MG63 (cell line): ENCODE measurements at regions not wholly inside any gene's neighbourhood (a gene's known extent, or its start where the extent isn't known, plus 50 kb on each side); places are given as distances from the start of the nearest gene placed in this dataset.
"Not testable (repeated sequence)": the region's sequence is repeated elsewhere in the genome, so short reads cannot be mapped to it uniquely, and the experiment has no call there.

Experiments
- DNase-seq: peaks from one replicate; pipeline ENCODE4 v3.0.0-alpha.2; 2020
- H3K27me3 ChIP-seq: fragments of 250-450 bp; sonication (Bioruptor Pico); 2 replicates; pipeline ENCODE4 v1.5.1; 2020; ENCODE audit warnings: mild to moderate bottlenecking, moderate library complexity
- H3K36me3 ChIP-seq: fragments of 250-450 bp; sonication (Bioruptor Pico); 2 replicates; pipeline ENCODE4 v1.5.1; 2020; ENCODE audit warnings: mild to moderate bottlenecking, moderate library complexity
- H3K4me3 ChIP-seq: fragments of 250-450 bp; sonication (Bioruptor Pico); 2 replicates; pipeline ENCODE4 v1.5.1; 2020; ENCODE audit warnings: mild to moderate bottlenecking, moderate library complexity
- H3K9me3 ChIP-seq: fragments of 250-450 bp; sonication (Bioruptor Pico); 2 replicates; pipeline ENCODE4 v1.5.1; 2020; ENCODE audit warnings: mild to moderate bottlenecking, moderate library complexity

GRCh38 chr10:121311812-121312443 lies 286.3 kb downstream of the FGFR2 start:
- no peak for DNase-seq
- Histone ChIP-seq H3K36me3 (no peaks in the 10 kb centered on the region), H3K4me3 (no peak overlapping the region), H3K9me3 (no peaks in the 10 kb centered on the region), H3K27me3 (no peaks in the 10 kb centered on the region)

GRCh38 chr10:121312587-121312986 lies 285.7 kb downstream of the FGFR2 start:
- H3K27me3 ChIP-seq, result no peaks in the 10 kb centered on the region
- DNase-seq, result no peak
- H3K36me3 ChIP-seq, result no peaks in the 10 kb centered on the region
- no peaks in the 10 kb centered on the region for H3K9me3 ChIP-seq
- no peak overlapping the region for H3K4me3 ChIP-seq

- Histone ChIP-seq H3K4me3 (no peak overlapping the region), H3K36me3 (no peaks in the 10 kb centered on the region), H3K9me3 (no peaks in the 10 kb centered on the region), H3K27me3 (no peaks in the 10 kb centered on the region)
- no peak for DNase-seq
Observed at GRCh38 chr10:121313119-121313875, 284.9 kb downstream of the FGFR2 start.

GRCh38 chr10:121316432-121316831 lies 281.8 kb downstream of the FGFR2 start:
- no peaks in the 10 kb centered on the region for H3K36me3 ChIP-seq
- H3K4me3 ChIP-seq, result no peak overlapping the region
- H3K27me3 ChIP-seq, result no peaks in the 10 kb centered on the region
- DNase-seq, result no peak
- no peaks in the 10 kb centered on the region for H3K9me3 ChIP-seq

- H3K4me3 ChIP-seq, result no peak overlapping the region
- no peaks in the 10 kb centered on the region for H3K9me3 ChIP-seq
- H3K36me3 ChIP-seq, result no peaks in the 10 kb centered on the region
- no peaks in the 10 kb centered on the region for H3K27me3 ChIP-seq
- no peak for DNase-seq
Observed at GRCh38 chr10:121317374-121317773, 280.9 kb downstream of the FGFR2 start.

- no peak overlapping the region for H3K4me3 ChIP-seq
- H3K27me3 ChIP-seq, result no peaks in the 10 kb centered on the region
- no peaks in the 10 kb centered on the region for H3K36me3 ChIP-seq
- DNase-seq, result no peak
- no peaks in the 10 kb centered on the region for H3K9me3 ChIP-seq
Observed at GRCh38 chr10:121322046-121322445, 276.2 kb downstream of the FGFR2 start.

- H3K9me3 ChIP-seq, result no peaks in the 10 kb centered on the region
- no peak for DNase-seq
- no peak overlapping the region for H3K4me3 ChIP-seq
- H3K36me3 ChIP-seq, result no peaks in the 10 kb centered on the region
- H3K27me3 ChIP-seq, result no peaks in the 10 kb centered on the region
Observed at GRCh38 chr10:121322776-121323175, 275.5 kb downstream of the FGFR2 start.

GRCh38 chr10:121323443-121323842 lies 274.8 kb downstream of the FGFR2 start:
- Histone ChIP-seq H3K9me3 (no peaks in the 10 kb centered on the region), H3K4me3 (no peak overlapping the region), H3K36me3 (no peaks in the 10 kb centered on the region), H3K27me3 (no peaks in the 10 kb centered on the region)
- DNase-seq, result no peak

GRCh38 chr10:121324678-121325213 lies 273.5 kb downstream of the FGFR2 start:
- Histone ChIP-seq H3K9me3 (no peaks in the 10 kb centered on the region), H3K27me3 (no peaks in the 10 kb centered on the region), H3K4me3 (no peak overlapping the region), H3K36me3 (no peaks in the 10 kb centered on the region)
- no peak for DNase-seq

- Histone ChIP-seq H3K4me3 (no peak overlapping the region), H3K27me3 (no peaks in the 10 kb centered on the region), H3K36me3 (no peaks in the 10 kb centered on the region), H3K9me3 (no peaks in the 10 kb centered on the region)
- no peak for DNase-seq
Observed at GRCh38 chr10:121325490-121326231, 272.6 kb downstream of the FGFR2 start.

- no peaks in the 10 kb centered on the region for H3K36me3 ChIP-seq
- H3K27me3 ChIP-seq, result no peaks in the 10 kb centered on the region
- H3K9me3 ChIP-seq, result no peaks in the 10 kb centered on the region
- DNase-seq, result no peak
- H3K4me3 ChIP-seq, result no peak overlapping the region
Observed at GRCh38 chr10:121326905-121327304, 271.3 kb downstream of the FGFR2 start.

- Histone ChIP-seq H3K9me3 (no peaks in the 10 kb centered on the region), H3K4me3 (no peak overlapping the region), H3K27me3 (no peaks in the 10 kb centered on the region), H3K36me3 (no peaks in the 10 kb centered on the region)
- DNase-seq, result no peak
Observed at GRCh38 chr10:121327727-121328126, 270.5 kb downstream of the FGFR2 start.

- not testable (repeated sequence) for DNase-seq, H3K36me3 ChIP-seq, H3K4me3 ChIP-seq, H3K9me3 ChIP-seq, H3K27me3 ChIP-seq
Observed at GRCh38 chr10:121329631-121330030, 268.6 kb downstream of the FGFR2 start.

- DNase-seq, result no peak
- no peak overlapping the region for H3K4me3 ChIP-seq
- H3K9me3 ChIP-seq, result no peaks in the 10 kb centered on the region
- no peaks in the 10 kb centered on the region for H3K27me3 ChIP-seq
- H3K36me3 ChIP-seq, result no peaks in the 10 kb centered on the region
Observed at GRCh38 chr10:121330563-121330962, 267.7 kb downstream of the FGFR2 start.

GRCh38 chr10:121332353-121332752 lies 265.9 kb downstream of the FGFR2 start:
- no peak overlapping the region for H3K4me3 ChIP-seq
- H3K36me3 ChIP-seq, result no peaks in the 10 kb centered on the region
- no peaks in the 10 kb centered on the region for H3K27me3 ChIP-seq
- H3K9me3 ChIP-seq, result no peaks in the 10 kb centered on the region
- no peak for DNase-seq

GRCh38 chr10:121332829-121333765 lies 265.1 kb downstream of the FGFR2 start:
- Histone ChIP-seq H3K4me3 (no peak overlapping the region), H3K27me3 (no peaks in the 10 kb centered on the region), H3K9me3 (no peaks in the 10 kb centered on the region), H3K36me3 (no peaks in the 10 kb centered on the region)
- DNase-seq, result no peak
